Ovary (tissue), 3 donors: ENCODE measurements at regions not wholly inside any gene's neighbourhood (a gene's known extent, or its start where the extent isn't known, plus 50 kb on each side); places are given as distances from the start of the nearest gene placed in this dataset.

ENCODE experiments used
- EP300 ChIP-seq: sonication (generic); formaldehyde crosslinking; IDR thresholded peaks from one replicate; pipeline ENCODE4 v1.6.1; 2017; ENCODE audit warnings: antibody characterized with exemption
- POLR2A ChIP-seq: fragments of 450-650 bp; IDR thresholded peaks from one replicate; pipeline ENCODE4 v1.6.1; 2017; ENCODE audit warnings: antibody characterized with exemption, mild to moderate bottlenecking, moderate library complexity
- TF ChIP-seq, protein P1 (sequence below), 3 donors: fragments of 450-650 bp in 2 of 3; fragments of 200-600 bp in 1 of 3; IDR thresholded peaks; one replicate each; pipeline versions ENCODE4 v1.5.1 to v1.8.0; 2016 to 2022; ENCODE audit warnings: antibody characterized with exemption in 3 of 3, mild to moderate bottlenecking in 1 of 3
- donor health status: DM: no; HTN: no; CAD: no.

DNA sequence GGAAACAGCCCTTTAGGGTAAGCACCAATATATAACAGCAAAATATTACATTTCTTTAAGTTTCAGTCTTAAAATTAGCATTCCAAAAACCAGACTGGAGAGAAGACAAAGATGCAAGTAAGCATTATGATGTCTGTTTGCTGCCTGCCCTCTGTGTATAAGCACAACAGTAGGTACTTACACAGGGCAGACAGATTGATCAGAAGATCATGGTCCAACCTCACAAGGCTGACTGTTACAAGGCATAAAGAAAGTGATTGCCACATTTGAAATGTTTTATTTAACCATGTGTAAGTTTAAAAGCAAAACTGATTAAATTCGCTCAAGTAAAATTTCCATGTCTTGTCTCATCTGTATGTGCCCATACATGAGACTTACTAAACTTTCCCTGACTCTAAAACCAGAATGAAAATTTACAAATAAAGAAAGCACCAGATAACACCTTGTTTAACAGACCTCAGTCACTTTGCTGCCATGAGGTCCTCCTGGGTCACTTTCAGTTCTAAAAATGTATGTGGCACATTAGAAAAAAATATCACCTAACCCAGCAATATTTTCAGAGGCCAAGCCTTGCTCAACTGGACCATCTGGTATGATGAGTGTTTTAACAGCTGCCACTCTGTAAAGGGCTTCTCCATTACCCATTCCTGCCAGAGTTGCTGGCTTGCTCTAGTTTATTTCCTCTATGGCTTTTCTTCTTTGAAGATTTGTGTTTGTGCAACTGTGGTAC, 297.0 kb downstream of the RBM26 start:
- TF ChIP-seq, protein P1, sequence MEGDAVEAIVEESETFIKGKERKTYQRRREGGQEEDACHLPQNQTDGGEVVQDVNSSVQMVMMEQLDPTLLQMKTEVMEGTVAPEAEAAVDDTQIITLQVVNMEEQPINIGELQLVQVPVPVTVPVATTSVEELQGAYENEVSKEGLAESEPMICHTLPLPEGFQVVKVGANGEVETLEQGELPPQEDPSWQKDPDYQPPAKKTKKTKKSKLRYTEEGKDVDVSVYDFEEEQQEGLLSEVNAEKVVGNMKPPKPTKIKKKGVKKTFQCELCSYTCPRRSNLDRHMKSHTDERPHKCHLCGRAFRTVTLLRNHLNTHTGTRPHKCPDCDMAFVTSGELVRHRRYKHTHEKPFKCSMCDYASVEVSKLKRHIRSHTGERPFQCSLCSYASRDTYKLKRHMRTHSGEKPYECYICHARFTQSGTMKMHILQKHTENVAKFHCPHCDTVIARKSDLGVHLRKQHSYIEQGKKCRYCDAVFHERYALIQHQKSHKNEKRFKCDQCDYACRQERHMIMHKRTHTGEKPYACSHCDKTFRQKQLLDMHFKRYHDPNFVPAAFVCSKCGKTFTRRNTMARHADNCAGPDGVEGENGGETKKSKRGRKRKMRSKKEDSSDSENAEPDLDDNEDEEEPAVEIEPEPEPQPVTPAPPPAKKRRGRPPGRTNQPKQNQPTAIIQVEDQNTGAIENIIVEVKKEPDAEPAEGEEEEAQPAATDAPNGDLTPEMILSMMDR (IDR thresholded peaks at IDR 0.05) = no peak
- TF ChIP-seq EP300 = no peak
- TF ChIP-seq POLR2A = no peak
